K562 (cell line): ENCODE measurements at regions not wholly inside any gene's neighbourhood (a gene's known extent, or its start where the extent isn't known, plus 50 kb on each side); places are given as distances from the start of the nearest gene placed in this dataset.

ENCODE experiments used
- ARID2 ChIP-seq: fragments of 450-650 bp; IDR thresholded peaks from 2 replicates; pipeline ENCODE4 v1.6.1; 2017; ENCODE audit warnings: antibody characterized with exemption, mild to moderate bottlenecking
- CHD7 ChIP-seq: fragments of 200-600 bp; sonication (generic); IDR thresholded peaks from one replicate; pipeline ENCODE4 v1.6.1; 2012; ENCODE audit warnings: mild to moderate bottlenecking, low read depth, low read length, inconsistent platforms
- DMBX1 ChIP-seq: fragments of 250-450 bp; sonication (Bioruptor Pico); IDR thresholded peaks from 2 replicates; pipeline ENCODE4 v1.8.0; 2022; ENCODE audit warnings: inconsistent platforms, mild to moderate bottlenecking, moderate library complexity, borderline replicate concordance
- FOXJ2 ChIP-seq: fragments of 200-800 bp; sonication (Bioruptor generic); IDR thresholded peaks from 2 replicates; pipeline ENCODE4 v1.6.1; 2016; ENCODE audit warnings: missing genetic modification characterization, missing compliant biosample characterization
- MBD1 ChIP-seq: fragments of 250-450 bp; sonication (Bioruptor Pico); IDR thresholded peaks from 2 replicates; pipeline ENCODE4 v1.8.0; 2022; ENCODE audit warnings: inconsistent platforms
- NR0B1 ChIP-seq: fragments of 450-650 bp; IDR thresholded peaks from one replicate; pipeline ENCODE4 v1.6.1; 2018; ENCODE audit warnings: mild to moderate bottlenecking, moderate library complexity; ENCODE audit not compliant: partially characterized antibody
- NUFIP1 ChIP-seq: fragments of 450-650 bp; IDR thresholded peaks from 2 replicates; pipeline ENCODE4 v1.6.1; 2018; ENCODE audit not compliant: partially characterized antibody
- POLR2AphosphoS5 ChIP-seq: IDR thresholded peaks from 2 replicates; pipeline ENCODE4 v1.6.1; 2011; ENCODE audit warnings: mild to moderate bottlenecking, low read depth, low read length, moderate library complexity; ENCODE audit not compliant: control insufficient read depth, insufficient read depth
- SFPQ ChIP-seq: fragments of 200-400 bp; formaldehyde crosslinking; IDR thresholded peaks from 2 replicates; pipeline ENCODE4 v1.6.1; 2017; ENCODE audit warnings: mild to moderate bottlenecking, low read depth, low read length, moderate library complexity
- SREBF2 ChIP-seq: sonication (generic); formaldehyde crosslinking; IDR thresholded peaks from 2 replicates; pipeline ENCODE4 v1.4.0; 2020; ENCODE audit warnings: mild to moderate bottlenecking, missing genetic modification reagents
- YBX1 ChIP-seq: fragments of 450-650 bp; IDR thresholded peaks from 2 replicates; pipeline ENCODE4 v1.7.1; 2016; ENCODE audit warnings: mild to moderate bottlenecking
- ZNF780A ChIP-seq: fragments of 250-450 bp; sonication (Bioruptor Pico); IDR thresholded peaks from 2 replicates; pipeline ENCODE4 v1.5.0; 2021; ENCODE audit warnings: mild to moderate bottlenecking

GRCh38 chr16:11491524-11491923, 95.2 kb downstream of the LITAF start (continued):
- TF ChIP-seq CHD7 (no peak), FOXJ2 (tag) (no peak), NR0B1 (no peak), MBD1 (no peak), YBX1 (no peak), DMBX1 (no peak), ZNF780A (CRISPR knock-in tag) (no peak), SFPQ (no peak), NUFIP1 (no peak), ARID2 (no peak), POLR2AphosphoS5 (no peak), SREBF2 (CRISPR knock-in tag) (no peak)
